IMR-90 (cell line): ENCODE measurements at regions not wholly inside any gene's neighbourhood (a gene's known extent, or its start where the extent isn't known, plus 50 kb on each side); places are given as distances from the start of the nearest gene placed in this dataset.

Experiments used
- CEBPB ChIP-seq: IDR thresholded peaks from 2 replicates; pipeline ENCODE4 v1.6.1; 2012; ENCODE audit warnings: low read depth, low read length, improper control_type of control experiment
- CTCF ChIP-seq: conservative IDR thresholded peaks from 2 replicates; pipeline ENCODE4 v1.5.1; 2012; ENCODE audit warnings: mild to moderate bottlenecking, low read depth, low read length, improper control_type of control experiment
- NFE2L2 ChIP-seq: fragments of 150-350 bp; IDR thresholded peaks from 2 replicates; pipeline ENCODE4 v1.6.1; 2016; ENCODE audit warnings: low read depth, mild to moderate bottlenecking, low read length

GRCh38 chr9:103889989-103890388 is 204.1 kb upstream of the SMC2 start:
- TF ChIP-seq CTCF (no peak), NFE2L2 (no peak), CEBPB (no peak)
